ENCODE measurements at regions not wholly inside any gene's neighbourhood (a gene's known extent, or its start where the extent isn't known, plus 50 kb on each side); places are given as distances from the start of the nearest gene placed in this dataset.

DNA sequence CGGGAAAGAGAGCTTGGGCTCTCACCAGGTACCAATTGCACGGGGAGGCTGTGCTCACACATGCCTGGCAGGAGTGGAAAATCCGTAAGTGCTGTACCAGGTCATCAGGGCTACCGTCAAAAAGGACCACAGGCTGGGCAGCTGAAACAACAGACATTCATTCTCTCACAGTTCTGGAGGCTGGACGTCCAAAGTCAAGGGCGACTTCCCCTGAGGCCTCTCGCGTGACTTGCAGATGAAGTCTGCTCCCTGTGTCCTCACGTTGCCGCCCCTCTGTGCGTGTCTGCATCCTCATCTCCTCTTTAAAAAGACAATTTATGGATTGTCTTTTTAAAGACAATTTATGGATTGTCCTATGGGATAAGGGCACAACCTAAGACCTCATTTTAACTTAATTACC, 73.8 kb upstream of the FZD10 start:
- ChIA-PET CTCF (no interaction called here), POLR2A (no interaction called here)
- DNase-seq (no peak), ATAC-seq (no peak)
- intact Hi-C loops (cut with DNase I, micrococcal nuclease), result no loop called here
- H3K27me3 Mint-ChIP-seq, result no peaks in the 10 kb centered on the region
- H3K4me1 Mint-ChIP-seq, result peaks cover 24% of the 10 kb centered on the region
- no peaks in the 10 kb centered on the region for H3K9me3 Mint-ChIP-seq (ENCODE audit: low read depth)
- no peak overlapping the region for H3K27ac Mint-ChIP-seq
- H3K36me3 Mint-ChIP-seq (ENCODE audit: low read depth), result no peaks in the 10 kb centered on the region
- no peak overlapping the region for H3K4me3 Mint-ChIP-seq

DNA sequence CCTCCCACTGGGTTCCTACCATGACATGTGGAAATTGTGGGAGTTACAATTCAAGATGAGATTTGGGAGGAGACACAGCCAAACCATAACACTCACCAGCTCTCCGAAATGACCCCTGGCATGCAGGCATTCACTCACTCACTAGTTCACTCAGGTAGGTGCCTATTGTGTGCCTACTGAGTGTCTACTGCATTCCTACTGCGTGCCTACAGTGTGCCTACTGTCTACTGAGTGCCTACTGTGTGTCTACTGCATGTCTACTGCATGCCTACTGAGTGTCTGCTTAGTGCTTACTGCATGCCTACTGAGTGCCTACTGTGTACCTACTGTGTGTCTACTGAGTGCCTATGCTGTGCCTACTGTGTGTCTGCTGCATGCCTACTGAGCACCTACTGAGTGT, 71.7 kb upstream of the FZD10 start:
- intact Hi-C loops (cut with DNase I, micrococcal nuclease), result no loop called here
- peaks cover 24% of the 10 kb centered on the region for H3K4me1 Mint-ChIP-seq
- no peaks in the 10 kb centered on the region for H3K27me3 Mint-ChIP-seq
- CTCF ChIA-PET, result no interaction called here
- H3K4me3 Mint-ChIP-seq, result no peak overlapping the region
- no peak for DNase-seq
- no peaks in the 10 kb centered on the region for H3K9me3 Mint-ChIP-seq (ENCODE audit: low read depth)
- H3K27ac Mint-ChIP-seq, result no peak overlapping the region
- no peaks in the 10 kb centered on the region for H3K36me3 Mint-ChIP-seq (ENCODE audit: low read depth)
- no peak for ATAC-seq
- POLR2A ChIA-PET, result no interaction called here

DNA sequence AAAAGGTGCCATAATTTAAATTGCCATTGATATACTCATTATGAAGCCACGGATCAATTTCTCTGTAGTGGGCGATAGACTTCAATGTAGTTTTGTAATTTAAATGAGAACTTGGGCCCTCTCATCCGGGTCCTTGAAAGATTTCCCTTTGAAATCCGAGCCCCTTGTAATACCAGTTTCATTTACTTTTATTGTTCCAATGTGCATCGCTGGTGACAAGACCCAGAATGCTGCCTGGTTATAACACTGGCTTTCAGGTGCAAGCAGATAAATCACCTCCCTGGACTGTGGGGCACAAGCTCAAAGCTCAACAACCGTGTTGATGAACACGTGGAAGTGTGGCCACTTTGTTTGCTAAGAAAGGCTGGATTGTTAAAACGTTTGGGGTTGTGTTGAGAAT, 68.9 kb upstream of the FZD10 start:
- no peak overlapping the region for H3K27ac Mint-ChIP-seq
- H3K36me3 Mint-ChIP-seq (ENCODE audit: low read depth), result no peaks in the 10 kb centered on the region
- DNase-seq (no peak), ATAC-seq (no peak)
- H3K9me3 Mint-ChIP-seq (ENCODE audit: low read depth), result no peaks in the 10 kb centered on the region
- intact Hi-C loops (cut with DNase I, micrococcal nuclease), result no loop called here
- H3K4me3 Mint-ChIP-seq, result no peak overlapping the region
- no peaks in the 10 kb centered on the region for H3K4me1 Mint-ChIP-seq
- ChIA-PET CTCF (no interaction called here), POLR2A (no interaction called here)
- H3K27me3 Mint-ChIP-seq, result no peaks in the 10 kb centered on the region

DNA sequence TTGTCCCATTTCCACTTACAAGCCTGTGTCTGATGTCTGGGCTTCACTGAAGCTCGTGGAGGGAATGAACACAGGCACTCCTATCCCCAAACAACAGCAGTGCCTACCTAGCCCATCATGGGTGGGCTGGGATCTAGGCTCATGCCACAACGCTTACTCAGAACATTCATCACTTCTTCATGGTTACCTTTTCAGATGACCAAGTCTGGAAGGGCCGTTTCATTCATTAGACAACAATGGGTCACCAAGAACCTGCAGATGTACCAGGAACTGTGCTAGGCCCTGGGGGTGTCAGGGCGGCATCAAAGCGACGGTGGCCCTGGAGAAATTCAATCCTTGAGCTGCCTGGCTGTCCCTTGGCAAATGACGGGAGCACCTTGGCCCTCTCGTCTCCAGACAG, 64.9 kb upstream of the FZD10 start:
- ChIA-PET POLR2A (no interaction called here), CTCF (interaction anchor here (0.6 kb wide), 1 partner anchor 761 kb away, joined by 3 read pairs; no protein-coding TSS in a partner anchor)
- DNase-seq (no peak), ATAC-seq (no peak)
- Mint-ChIP-seq H3K36me3 (ENCODE audit: low read depth) (no peaks in the 10 kb centered on the region), H3K27ac (no peak overlapping the region), H3K4me3 (no peak overlapping the region), H3K4me1 (no peaks in the 10 kb centered on the region), H3K27me3 (peaks cover 7% of the 10 kb centered on the region), H3K9me3 (ENCODE audit: low read depth) (no peaks in the 10 kb centered on the region)
- intact Hi-C loops (cut with DNase I, micrococcal nuclease), result no loop called here

DNA sequence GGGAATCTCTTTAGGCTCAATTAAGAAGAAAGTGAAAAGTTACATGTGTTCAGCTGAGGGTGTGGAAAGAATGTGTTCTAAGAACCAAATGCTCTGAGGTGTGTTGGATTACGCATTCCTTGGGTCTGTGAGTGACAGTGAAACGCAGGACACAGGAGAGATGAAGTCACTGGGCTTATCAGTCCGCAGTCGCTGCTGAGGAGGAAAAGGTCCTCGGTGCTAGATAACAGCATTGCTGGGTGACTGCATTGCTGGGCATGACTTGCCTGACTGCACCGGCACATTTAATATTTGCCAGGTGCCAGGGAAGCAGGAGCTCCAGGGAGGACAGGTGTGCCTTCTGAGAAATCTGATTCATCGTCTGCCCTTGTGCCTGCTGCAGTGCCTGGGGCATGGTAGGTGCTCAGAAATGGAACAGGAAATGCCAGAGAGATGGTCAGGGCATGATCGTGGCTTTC, 64.4 kb upstream of the FZD10 start:
- no peaks in the 10 kb centered on the region for H3K36me3 Mint-ChIP-seq (ENCODE audit: low read depth)
- no peak for ATAC-seq

DNA sequence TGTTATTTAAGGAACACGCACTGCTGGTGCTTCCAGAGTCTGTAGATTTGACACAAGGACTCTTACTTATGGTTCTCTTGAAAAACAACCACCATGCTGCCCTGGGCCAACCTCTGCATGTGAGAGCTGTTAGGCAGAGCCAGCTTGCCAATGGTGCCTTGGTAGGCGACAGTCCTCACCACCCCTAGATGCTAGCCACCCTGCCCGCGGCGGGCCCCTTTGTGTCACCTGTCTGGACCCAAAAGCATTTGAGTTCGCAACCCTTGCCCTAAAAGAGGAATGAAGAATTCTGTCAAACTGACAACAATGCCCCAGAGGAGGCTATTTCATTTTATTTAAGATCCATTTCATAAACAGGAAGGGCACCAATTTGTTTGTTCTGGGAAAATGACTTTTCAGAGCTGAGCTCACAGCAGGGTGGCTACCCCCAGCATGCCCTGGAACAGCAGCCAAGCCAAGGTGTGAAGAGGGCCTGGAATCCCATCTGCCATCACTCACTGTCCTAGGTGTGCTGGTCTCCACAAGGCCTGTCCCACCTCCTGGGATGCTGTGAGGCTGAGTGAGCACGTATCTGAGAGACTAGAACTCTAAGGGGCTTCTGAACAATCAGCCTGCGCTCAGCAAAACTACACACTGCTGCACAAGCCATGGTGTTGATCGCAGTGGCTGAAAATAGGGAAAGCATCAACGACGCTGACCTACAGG, 63.8 kb upstream of the FZD10 start:
- POLR2A ChIA-PET, result no interaction called here
- no peaks in the 10 kb centered on the region for H3K4me1 Mint-ChIP-seq

More for the DNA sequence above, 64.4 kb upstream of the FZD10 start:
- no peak for DNase-seq
- Mint-ChIP-seq H3K4me3 (no peak overlapping the region), H3K9me3 (ENCODE audit: low read depth) (no peaks in the 10 kb centered on the region), H3K27me3 (peaks cover 8% of the 10 kb centered on the region), H3K27ac (no peak overlapping the region), H3K4me1 (no peaks in the 10 kb centered on the region)
- POLR2A ChIA-PET, result no interaction called here
- CTCF ChIA-PET, result no interaction called here
- intact Hi-C loops (cut with DNase I, micrococcal nuclease), result no loop called here

DNA sequence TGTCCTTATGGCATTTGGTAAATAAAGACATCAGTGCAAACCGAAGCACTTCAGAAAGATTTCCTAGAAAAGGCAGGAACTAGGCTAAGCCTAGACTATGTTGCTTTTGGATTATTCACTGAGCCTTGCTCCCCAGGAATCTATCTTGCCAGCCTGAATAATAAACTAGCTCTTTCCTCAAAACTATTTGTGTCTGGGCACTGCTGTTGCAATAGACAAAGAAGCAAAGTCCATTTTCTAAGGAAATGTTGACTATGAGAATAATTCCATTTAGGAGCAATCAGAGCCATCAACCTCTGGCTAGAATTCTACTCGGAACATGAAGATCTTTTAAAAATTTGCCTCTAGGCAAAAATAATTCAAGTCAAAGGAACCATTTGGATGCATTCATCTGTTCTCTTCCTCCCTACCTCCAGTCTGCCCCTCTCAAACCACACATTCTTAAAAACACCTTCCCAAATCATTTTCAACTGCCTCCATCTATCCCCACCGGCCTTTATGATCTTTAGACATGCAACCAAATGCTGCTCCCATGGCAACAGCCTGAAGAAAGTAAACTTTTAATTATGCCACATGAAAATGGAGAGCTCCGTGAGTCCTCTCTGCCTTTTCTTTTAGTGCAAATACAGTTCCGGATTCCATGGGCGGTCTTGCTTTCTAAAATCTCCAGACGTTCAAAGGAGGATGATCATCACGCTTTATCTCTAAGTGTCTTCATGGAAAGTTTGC, 61.5 kb upstream of the FZD10 start:
- ATAC-seq, result no peak
- ChIA-PET POLR2A (no interaction called here), CTCF (no interaction called here)
- no peaks in the 10 kb centered on the region for H3K36me3 Mint-ChIP-seq (ENCODE audit: low read depth)
- no peaks in the 10 kb centered on the region for H3K9me3 Mint-ChIP-seq (ENCODE audit: low read depth)
- no peaks in the 10 kb centered on the region for H3K4me1 Mint-ChIP-seq
- no peak for DNase-seq
- no peak overlapping the region for H3K4me3 Mint-ChIP-seq
- H3K27ac Mint-ChIP-seq, result no peak overlapping the region
- intact Hi-C loops (cut with DNase I, micrococcal nuclease), result no loop called here
- H3K27me3 Mint-ChIP-seq, result peaks cover 20% of the 10 kb centered on the region

More for the DNA sequence above, 63.8 kb upstream of the FZD10 start:
- Mint-ChIP-seq H3K9me3 (ENCODE audit: low read depth) (no peaks in the 10 kb centered on the region), H3K4me3 (no peak overlapping the region), H3K36me3 (ENCODE audit: low read depth) (no peaks in the 10 kb centered on the region), H3K27me3 (peaks cover 8% of the 10 kb centered on the region), H3K27ac (no peak overlapping the region)
- ATAC-seq, result no peak
- CTCF ChIA-PET, result no interaction called here
- intact Hi-C loops (cut with DNase I, micrococcal nuclease), result no loop called here
- no peak for DNase-seq

DNA sequence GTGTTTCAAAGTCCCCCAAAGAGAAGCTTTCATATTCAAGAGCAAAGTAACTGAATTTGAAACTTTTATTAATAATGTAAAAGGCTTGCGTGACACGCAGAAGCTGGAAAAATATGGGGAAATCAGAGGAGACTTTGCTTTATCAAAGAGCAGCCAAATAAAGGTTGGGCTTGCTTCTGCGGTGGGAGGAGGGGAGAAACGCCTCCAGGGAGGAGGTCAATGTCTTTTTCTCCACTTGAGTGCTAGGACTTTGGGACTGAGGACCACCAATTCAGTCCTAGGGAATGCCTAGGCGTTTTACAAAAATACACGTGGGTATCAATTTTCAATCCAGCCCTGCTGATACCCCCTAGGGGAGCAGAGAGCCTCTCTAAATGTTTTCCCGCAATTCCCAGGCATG, 60.9 kb upstream of the FZD10 start:
- CTCF ChIA-PET, result no interaction called here
- H3K27me3 Mint-ChIP-seq, result peaks cover 20% of the 10 kb centered on the region
- no peaks in the 10 kb centered on the region for H3K36me3 Mint-ChIP-seq (ENCODE audit: low read depth)
- H3K27ac Mint-ChIP-seq, result no peak overlapping the region
- intact Hi-C loops (cut with DNase I, micrococcal nuclease), result no loop called here
- ATAC-seq (no peak), DNase-seq (no peak)
- H3K4me3 Mint-ChIP-seq, result no peak overlapping the region
- no peaks in the 10 kb centered on the region for H3K4me1 Mint-ChIP-seq
- POLR2A ChIA-PET, result no interaction called here
- no peaks in the 10 kb centered on the region for H3K9me3 Mint-ChIP-seq (ENCODE audit: low read depth)

DNA sequence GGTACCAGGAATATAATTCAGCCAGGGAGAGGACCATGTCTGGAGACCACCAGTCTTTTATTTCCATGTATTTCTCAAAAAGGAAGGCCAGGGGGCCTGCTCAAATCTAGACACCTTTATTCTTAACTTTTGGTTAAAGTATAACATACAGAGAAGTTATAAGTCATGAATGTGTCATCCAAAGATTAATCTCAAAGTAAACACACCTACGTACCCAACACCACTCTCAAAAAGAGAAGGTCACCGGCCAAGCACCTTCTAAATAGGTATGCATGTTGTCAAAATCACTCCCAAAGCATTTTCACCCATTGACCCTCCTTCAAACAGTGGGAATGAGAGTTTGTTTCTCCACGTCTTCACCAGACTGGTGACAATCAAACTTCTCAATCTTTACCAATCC, 60.0 kb upstream of the FZD10 start:
- CTCF ChIA-PET, result no interaction called here

DNA sequence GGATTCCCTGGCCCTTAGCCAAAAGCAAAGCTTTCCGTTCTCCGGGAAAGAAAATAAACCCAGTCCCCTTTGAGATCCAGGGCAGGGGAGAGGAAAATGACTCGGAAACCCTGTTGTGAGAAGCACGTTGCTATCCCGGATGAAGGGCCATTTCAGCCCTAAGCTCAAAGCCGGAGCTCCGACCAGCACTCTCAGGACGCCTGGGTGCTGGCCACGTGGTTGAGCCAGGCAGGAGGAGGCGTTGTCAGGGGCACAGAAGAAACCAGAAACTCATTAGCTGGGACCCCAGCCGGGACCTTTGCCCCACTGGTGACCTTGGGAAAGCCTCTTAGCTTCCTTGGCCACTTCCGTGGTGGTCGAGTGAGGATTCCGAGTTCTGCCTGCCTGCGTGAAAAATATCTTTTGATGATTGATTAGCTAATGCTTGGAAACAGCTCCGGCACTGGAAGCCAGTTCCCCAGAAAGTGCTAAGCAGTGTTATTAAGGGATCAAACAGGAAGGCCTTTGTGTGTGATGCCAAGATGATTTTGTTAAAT, 57.6 kb upstream of the FZD10 start:
- Mint-ChIP-seq H3K4me1 (no peaks in the 10 kb centered on the region), H3K36me3 (ENCODE audit: low read depth) (no peaks in the 10 kb centered on the region), H3K27me3 (peaks cover 20% of the 10 kb centered on the region), H3K9me3 (ENCODE audit: low read depth) (peaks cover 3% of the 10 kb centered on the region), H3K4me3 (no peak overlapping the region), H3K27ac (no peak overlapping the region)
- no peak for ATAC-seq
- intact Hi-C loops (cut with DNase I, micrococcal nuclease), result no loop called here
- no peak for DNase-seq
- ChIA-PET CTCF (interaction anchor here (0.8 kb wide), 1 partner anchor 80 kb away, joined by 3 read pairs; no protein-coding TSS in a partner anchor), POLR2A (no interaction called here)

More for the DNA sequence above, 60.0 kb upstream of the FZD10 start:
- Mint-ChIP-seq H3K9me3 (ENCODE audit: low read depth) (no peaks in the 10 kb centered on the region), H3K27me3 (peaks cover 20% of the 10 kb centered on the region), H3K36me3 (ENCODE audit: low read depth) (no peaks in the 10 kb centered on the region), H3K4me1 (no peaks in the 10 kb centered on the region), H3K27ac (no peak overlapping the region), H3K4me3 (no peak overlapping the region)
- no peak for ATAC-seq
- intact Hi-C loops (cut with DNase I, micrococcal nuclease), result no loop called here
- POLR2A ChIA-PET, result no interaction called here
- DNase-seq, result no peak

DNA sequence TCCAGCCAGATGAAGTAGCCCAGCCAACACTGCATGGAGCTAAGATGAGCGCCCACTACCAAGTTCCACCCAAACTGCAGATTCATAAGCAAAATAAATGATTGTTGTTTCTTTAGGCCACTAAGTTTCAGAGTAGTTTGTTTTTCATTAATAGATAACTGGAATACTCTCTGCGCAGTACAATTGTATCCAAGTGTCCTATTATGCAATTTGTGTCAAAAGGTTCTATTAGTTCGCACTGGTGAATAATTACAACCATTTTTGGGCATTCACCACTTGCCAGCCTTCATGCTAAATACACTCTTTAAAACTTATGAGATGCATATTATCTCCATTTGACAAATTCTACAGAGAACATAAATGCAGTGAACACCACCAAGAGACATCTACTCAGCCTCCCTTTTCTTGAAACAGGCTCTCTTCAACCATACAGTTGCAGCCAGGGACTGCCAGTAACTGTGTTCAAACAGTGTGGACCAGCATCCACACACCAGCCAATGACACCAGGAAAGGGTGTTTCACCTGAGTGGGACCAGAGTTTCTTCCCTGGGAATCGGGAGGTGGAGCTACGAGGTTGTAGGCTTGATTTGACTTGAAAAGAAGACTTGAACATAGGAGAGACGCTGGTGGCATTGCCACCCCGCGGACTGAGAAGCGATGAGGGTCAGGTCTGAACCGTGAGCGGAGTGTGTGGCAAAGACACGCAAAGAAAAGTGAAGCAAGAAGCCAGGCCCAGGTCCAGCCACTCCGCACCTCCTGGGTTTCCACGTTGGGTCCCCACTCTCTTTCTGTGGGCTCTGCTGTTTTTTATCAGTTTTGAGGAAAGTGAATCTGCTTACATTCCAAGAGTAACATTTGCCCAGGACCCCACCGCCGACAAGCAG, 53.0 kb upstream of the FZD10 start:
- ChIA-PET CTCF (interaction anchor here (0.8 kb wide), 1 partner anchor 366 kb away, joined by 4 read pairs; no protein-coding TSS in a partner anchor), POLR2A (interaction anchor here (0.5 kb wide), 1 partner anchor 12 kb away, joined by 5 read pairs; no protein-coding TSS in a partner anchor)
- no peak for ATAC-seq
- Mint-ChIP-seq H3K27ac (no peak overlapping the region), H3K4me3 (no peak overlapping the region), H3K9me3 (ENCODE audit: low read depth) (peaks cover 6% of the 10 kb centered on the region), H3K36me3 (ENCODE audit: low read depth) (no peaks in the 10 kb centered on the region), H3K4me1 (no peaks in the 10 kb centered on the region), H3K27me3 (peaks cover 11% of the 10 kb centered on the region)
- no peak for DNase-seq
- intact Hi-C loops (cut with DNase I, micrococcal nuclease), result no loop called here

Measured in activated CD4-positive, alpha-beta T cell treated with anti-CD3 and anti-CD28 coated beads for 36 hours (primary cell).